Fibroblast of mammary gland (primary cell): ENCODE measurements at regions not wholly inside any gene's neighbourhood (a gene's known extent, or its start where the extent isn't known, plus 50 kb on each side); places are given as distances from the start of the nearest gene placed in this dataset.
"Not testable (repeated sequence)": the region's sequence is repeated elsewhere in the genome, so short reads cannot be mapped to it uniquely, and the experiment has no call there.

Experiments used
- DNase-seq: peaks from one replicate; pipeline ENCODE4 v3.0.0-alpha.2; 2010; ENCODE audit warnings: low read depth
- H3K4me3 ChIP-seq: 2 replicates; pipeline ENCODE4 v1.5.1; 2011; ENCODE audit warnings: low read depth, mild to moderate bottlenecking, low read length, moderate library complexity; ENCODE audit not compliant: control insufficient read depth
- CTCF ChIP-seq: conservative IDR thresholded peaks from 2 replicates; pipeline ENCODE4 v1.5.1; 2011; ENCODE audit warnings: low read depth, low read length, inconsistent platforms; ENCODE audit not compliant: control insufficient read depth, insufficient read depth

- TF ChIP-seq CTCF: no peak
- no peak for DNase-seq
- no peak overlapping the region for H3K4me3 ChIP-seq
Measured at GRCh38 chr15:36438499-36438898, 140.9 kb upstream of the CDIN1 start.

- H3K4me3 ChIP-seq: no peak overlapping the region
Measured at GRCh38 chr15:36447373-36447772, 132.1 kb upstream of the CDIN1 start.

GRCh38 chr15:36448418-36448817 lies 131.0 kb upstream of the CDIN1 start:
- no peak overlapping the region for H3K4me3 ChIP-seq
- no peak for TF ChIP-seq CTCF
- no peak for DNase-seq

More at GRCh38 chr15:36447373-36447772, 132.1 kb upstream of the CDIN1 start:
- no peak for TF ChIP-seq CTCF
- no peak for DNase-seq

GRCh38 chr15:36449084-36449661 lies 130.3 kb upstream of the CDIN1 start:
- H3K4me3 ChIP-seq: no peak overlapping the region
- DNase-seq: peak; percentile 38
- no peak for TF ChIP-seq CTCF

GRCh38 chr15:36449662-36450145 lies 129.7 kb upstream of the CDIN1 start:
- TF ChIP-seq CTCF: no peak
- DNase-seq: peak; percentile 47
- no peak overlapping the region for H3K4me3 ChIP-seq

- DNase-seq, H3K4me3 ChIP-seq: not testable (repeated sequence)
Measured at GRCh38 chr15:36454244-36454643, 125.2 kb upstream of the CDIN1 start.

- TF ChIP-seq CTCF: no peak
- no peak overlapping the region for H3K4me3 ChIP-seq
- DNase-seq: no peak
Measured at GRCh38 chr15:36458411-36458810, 121.0 kb upstream of the CDIN1 start.
